ENCODE measurements at regions not wholly inside any gene's neighbourhood (a gene's known extent, or its start where the extent isn't known, plus 50 kb on each side); places are given as distances from the start of the nearest gene placed in this dataset.

- no peak for DNase-seq (ENCODE audit: missing footprints)
- ATAC-seq, result no peak
- intact Hi-C loops (cut with DNase I), result no loop called here
Measured at GRCh38 chr3:152047465-152047864, 174.0 kb downstream of the SUCNR1 start.

GRCh38 chr3:152048831-152049230, 175.4 kb downstream of the SUCNR1 start:
- intact Hi-C loops (cut with DNase I), result no loop called here
- ATAC-seq, result no peak
- DNase-seq (ENCODE audit: missing footprints), result no peak

DNA sequence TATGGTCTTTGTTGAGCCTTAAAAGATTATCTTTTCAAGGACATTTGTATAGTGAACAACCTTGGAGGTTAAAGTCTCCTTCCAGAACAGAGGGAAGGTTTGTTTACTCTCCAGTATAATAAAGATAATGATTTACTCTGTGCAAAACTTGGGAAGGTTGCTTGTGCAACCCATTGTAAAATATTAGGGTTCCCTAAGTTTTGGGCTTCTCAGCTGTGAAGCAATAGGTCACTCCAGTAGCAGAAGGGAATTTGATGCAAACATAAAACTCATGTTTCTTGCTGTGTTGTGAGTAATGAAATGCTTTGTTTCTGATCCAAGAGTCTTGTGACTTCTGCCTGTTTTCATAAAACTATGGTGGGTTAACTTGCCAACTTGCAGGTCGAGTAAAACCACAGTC, 177.5 kb downstream of the SUCNR1 start:
- intact Hi-C loops (cut with DNase I), result no loop called here
- ATAC-seq, result no peak
- DNase-seq (ENCODE audit: missing footprints), result no peak

DNA sequence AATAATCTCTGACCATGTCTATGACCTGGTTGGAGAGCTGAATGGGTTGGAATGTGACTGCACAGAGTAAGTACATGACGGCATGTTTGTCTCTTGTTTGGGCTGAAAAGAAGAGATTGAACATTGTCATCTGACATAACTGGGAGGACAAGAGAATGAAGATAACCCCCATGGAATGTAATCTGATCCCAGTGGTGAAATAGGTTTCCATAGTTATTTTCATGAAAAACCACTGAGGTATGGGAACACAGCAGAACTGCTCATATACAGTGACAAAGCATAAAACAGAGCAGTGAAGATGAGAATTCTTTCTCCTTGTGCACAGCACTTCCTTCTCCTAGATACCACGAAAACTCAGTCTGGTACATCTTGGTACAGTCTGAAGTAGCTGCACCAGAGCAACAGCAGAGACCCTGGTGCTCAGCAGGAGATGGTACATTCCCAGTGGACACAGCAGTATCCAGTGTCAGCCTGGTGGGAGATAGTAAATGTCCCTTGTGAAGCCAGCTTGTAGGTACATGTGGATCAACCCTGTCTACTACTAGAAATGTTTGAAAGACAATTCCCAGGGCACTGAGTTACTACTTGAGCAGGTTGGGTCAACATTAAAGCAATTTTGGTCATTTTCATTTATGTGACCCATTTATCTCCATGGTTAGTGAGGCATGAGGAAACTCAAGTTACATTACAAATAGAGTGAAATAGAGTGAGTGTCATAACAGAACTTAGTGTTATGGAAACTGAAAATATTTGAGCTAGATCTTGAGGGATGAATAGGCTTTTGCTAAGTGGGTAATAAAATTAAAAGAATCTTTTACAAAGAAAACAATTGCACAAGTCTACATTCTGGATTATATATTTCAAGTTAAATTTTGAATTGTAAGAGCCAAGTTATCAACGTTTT, 178.3 kb downstream of the SUCNR1 start:
- DNase-seq (ENCODE audit: missing footprints), result no peak
- intact Hi-C loops (cut with DNase I), result no loop called here
- ATAC-seq, result no peak

DNA sequence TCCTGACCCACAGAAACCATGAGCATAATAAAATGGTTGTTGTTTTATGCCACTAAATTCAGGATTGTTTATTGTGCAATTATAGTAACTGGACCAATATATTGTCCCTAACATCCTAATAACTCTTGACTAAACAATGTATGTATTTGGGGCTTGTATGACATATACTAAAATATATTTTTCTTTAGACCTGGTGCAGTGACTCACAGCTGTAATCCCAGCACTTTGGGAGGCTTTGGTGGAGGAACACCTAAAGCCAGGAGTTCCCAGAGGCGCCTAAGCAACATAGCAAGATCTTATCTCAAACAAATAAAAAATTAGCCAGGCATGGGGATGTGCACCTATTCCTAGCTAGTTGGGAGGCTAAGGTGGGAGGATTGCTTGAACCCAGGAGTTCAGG, 180.4 kb downstream of the SUCNR1 start:
- no peak for DNase-seq (ENCODE audit: missing footprints)
- no peak for ATAC-seq
- intact Hi-C loops (cut with DNase I), result no loop called here

- DNase-seq (ENCODE audit: missing footprints) (no peak), ATAC-seq (no peak)
- intact Hi-C loops (cut with DNase I), result no loop called here
Measured at GRCh38 chr3:152054315-152054714, 180.9 kb downstream of the SUCNR1 start.

- no peak for ATAC-seq
- intact Hi-C loops (cut with DNase I), result no loop called here
- DNase-seq (ENCODE audit: missing footprints), result no peak
Measured at GRCh38 chr3:152056073-152056472, 182.6 kb downstream of the SUCNR1 start.

GRCh38 chr3:152056481-152056880, 183.0 kb downstream of the SUCNR1 start:
- DNase-seq (ENCODE audit: missing footprints) (no peak), ATAC-seq (no peak)
- intact Hi-C loops (cut with DNase I), result no loop called here

DNA sequence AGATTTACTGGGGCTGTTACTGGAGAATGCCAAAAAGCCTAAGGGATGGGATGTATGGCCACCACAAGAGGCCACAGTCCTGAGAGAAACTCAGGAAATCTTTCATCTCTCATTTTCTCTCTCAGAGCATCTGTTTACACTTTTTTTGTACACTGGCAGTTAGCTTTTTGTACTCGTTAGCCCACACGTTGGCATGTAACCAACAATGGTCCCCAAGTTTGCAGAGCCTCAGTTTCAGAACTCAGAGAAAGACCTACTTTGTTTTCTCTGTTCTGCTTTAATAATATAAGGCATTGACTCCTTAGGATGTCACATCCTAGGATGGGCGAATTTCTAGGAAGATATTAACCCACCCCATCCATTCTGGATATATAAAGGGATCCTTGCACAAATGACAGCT, 183.5 kb downstream of the SUCNR1 start:
- intact Hi-C loops (cut with DNase I), result no loop called here
- no peak for DNase-seq (ENCODE audit: missing footprints)
- ATAC-seq, result no peak

DNA sequence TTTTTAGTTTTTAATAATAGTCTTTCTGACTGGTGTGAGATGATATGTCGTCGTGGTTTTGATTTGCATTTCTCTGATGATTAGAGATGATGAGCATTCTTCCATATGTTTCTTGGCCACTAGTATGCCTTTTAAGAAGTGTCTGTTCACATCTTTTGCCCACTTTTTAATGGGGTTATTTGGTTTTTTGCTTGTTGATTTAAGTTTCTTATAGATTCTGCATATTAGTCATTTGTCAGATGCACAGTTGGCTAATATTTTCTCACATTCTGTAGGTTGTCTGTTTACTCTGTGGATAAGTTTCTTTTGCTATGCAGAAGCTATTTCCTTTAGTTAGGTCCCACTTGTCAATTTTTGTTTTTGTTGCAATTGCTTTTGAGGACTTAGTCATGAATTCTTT, 185.4 kb downstream of the SUCNR1 start:
- no peak for DNase-seq (ENCODE audit: missing footprints)
- ATAC-seq, result no peak
- intact Hi-C loops (cut with DNase I), result no loop called here

GRCh38 chr3:152060701-152061100, 187.3 kb downstream of the SUCNR1 start:
- ATAC-seq (no peak), DNase-seq (ENCODE audit: missing footprints) (no peak)
- intact Hi-C loops (cut with DNase I), result no loop called here

DNA sequence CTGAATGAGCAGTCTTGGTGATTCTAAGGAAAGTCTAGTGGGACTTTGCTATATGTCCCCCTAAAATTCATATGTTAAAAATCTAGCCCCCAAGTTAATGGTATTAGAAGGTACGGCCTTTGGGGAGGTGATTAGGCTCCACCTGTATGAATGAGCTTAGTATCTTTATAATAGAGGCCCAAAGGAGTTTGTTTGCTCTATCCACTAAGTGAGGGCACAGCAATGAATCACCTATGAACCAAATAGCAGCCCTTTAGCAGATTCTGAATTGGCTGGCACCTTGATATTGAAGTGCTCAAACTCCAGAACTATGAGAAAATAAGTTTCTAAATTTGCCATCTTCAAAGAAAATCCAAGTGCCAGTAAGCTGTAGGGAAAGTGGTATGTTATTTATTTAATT, 187.9 kb downstream of the SUCNR1 start:
- intact Hi-C loops (cut with DNase I), result no loop called here
- DNase-seq (ENCODE audit: missing footprints) (no peak), ATAC-seq (no peak)

DNA sequence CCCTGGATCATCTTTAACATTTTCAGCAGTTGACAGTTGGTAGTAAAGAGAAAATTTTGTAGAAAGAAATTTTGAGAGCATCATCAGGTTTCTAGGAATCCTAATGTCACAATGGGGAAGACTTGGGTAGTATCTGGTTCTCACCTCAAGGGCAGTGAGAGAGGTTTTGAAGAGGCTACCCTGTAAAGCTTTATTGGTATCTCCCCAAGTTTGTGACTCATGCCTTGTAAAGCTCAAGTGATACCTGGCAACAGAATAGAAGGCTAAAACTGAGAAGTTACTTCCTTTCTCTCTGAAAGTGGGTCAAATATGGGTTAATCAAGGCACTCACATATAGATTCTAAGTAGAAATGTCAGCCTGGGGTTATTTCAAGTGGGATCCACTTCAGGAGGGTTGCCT, 196.4 kb downstream of the SUCNR1 start:
- intact Hi-C loops (cut with DNase I), result loop anchor here (5.0 to 10.0 kb wide), 4 partner anchors 115 to 457 kb away; no protein-coding TSS in a partner anchor
- DNase-seq (ENCODE audit: missing footprints), result no peak
- no peak for ATAC-seq

GRCh38 chr3:152071315-152071714, 197.4 kb upstream of the MBNL1 start:
- DNase-seq (ENCODE audit: missing footprints) (no peak), ATAC-seq (no peak)
- intact Hi-C loops (cut with DNase I), result loop anchor here (5.0 to 10.0 kb wide), 4 partner anchors 113 to 456 kb away; no protein-coding TSS in a partner anchor

DNA sequence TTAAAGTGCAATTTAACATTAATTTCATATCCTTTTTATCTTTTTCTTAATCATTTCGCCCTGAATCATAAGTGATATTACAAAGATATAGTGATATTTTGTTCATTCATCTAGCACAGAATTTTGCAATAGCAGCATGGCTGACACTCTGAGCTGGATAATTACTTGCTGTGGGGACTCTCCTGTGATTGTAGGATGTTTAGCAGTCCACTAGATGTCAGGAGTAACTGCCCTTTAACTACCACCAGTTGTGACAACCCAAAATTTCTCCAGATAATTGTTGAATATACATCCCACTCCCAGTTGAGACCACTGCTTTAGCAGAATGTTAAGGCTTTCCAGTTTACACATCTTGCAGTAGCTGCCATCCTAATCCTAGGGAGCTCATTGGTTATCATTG, 196.8 kb upstream of the MBNL1 start:
- ATAC-seq, result no peak
- no peak for DNase-seq (ENCODE audit: missing footprints)
- intact Hi-C loops (cut with DNase I), result loop anchor here (5.0 to 10.0 kb wide), 4 partner anchors 113 to 455 kb away; no protein-coding TSS in a partner anchor

DNA sequence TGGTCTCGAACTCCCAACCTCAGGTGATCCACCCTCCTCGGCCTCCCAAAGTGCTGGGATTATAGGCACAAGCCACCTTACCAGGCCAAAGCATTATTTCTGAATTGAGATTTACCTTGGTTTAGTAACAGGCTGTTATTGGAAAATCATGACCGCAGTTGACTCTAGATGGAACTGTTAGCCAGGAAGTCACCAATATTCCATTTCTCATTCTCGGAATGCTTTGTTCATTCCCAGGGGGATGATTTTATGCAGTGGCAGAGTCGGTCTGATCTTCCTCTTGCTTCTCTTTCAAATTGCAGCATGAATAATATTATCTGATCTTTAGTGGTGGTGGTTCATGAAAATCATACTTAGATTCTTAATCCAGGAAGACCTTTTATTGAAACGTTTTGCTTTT, 195.5 kb upstream of the MBNL1 start:
- DNase-seq (ENCODE audit: missing footprints) (no peak), ATAC-seq (no peak)
- intact Hi-C loops (cut with DNase I), result loop anchor here (5.0 to 10.0 kb wide), 4 partner anchors 112 to 454 kb away; no protein-coding TSS in a partner anchor

GRCh38 chr3:152076148-152076547, 192.6 kb upstream of the MBNL1 start:
- intact Hi-C loops (cut with DNase I), result loop anchor here (10.0 kb wide), 3 partner anchors 109 to 399 kb away; no protein-coding TSS in a partner anchor
- ATAC-seq, result no peak
- DNase-seq (ENCODE audit: missing footprints), result no peak

- DNase-seq (ENCODE audit: missing footprints) (no peak), ATAC-seq (no peak)
- intact Hi-C loops (cut with DNase I), result loop anchor here (10.0 kb wide), 3 partner anchors 105 to 395 kb away; no protein-coding TSS in a partner anchor
Measured at GRCh38 chr3:152079980-152080379, 188.7 kb upstream of the MBNL1 start.

- no peak for ATAC-seq
- no peak for DNase-seq (ENCODE audit: missing footprints)
- intact Hi-C loops (cut with DNase I), result no loop called here
Measured at GRCh38 chr3:152083135-152083534, 185.6 kb upstream of the MBNL1 start.

DNA sequence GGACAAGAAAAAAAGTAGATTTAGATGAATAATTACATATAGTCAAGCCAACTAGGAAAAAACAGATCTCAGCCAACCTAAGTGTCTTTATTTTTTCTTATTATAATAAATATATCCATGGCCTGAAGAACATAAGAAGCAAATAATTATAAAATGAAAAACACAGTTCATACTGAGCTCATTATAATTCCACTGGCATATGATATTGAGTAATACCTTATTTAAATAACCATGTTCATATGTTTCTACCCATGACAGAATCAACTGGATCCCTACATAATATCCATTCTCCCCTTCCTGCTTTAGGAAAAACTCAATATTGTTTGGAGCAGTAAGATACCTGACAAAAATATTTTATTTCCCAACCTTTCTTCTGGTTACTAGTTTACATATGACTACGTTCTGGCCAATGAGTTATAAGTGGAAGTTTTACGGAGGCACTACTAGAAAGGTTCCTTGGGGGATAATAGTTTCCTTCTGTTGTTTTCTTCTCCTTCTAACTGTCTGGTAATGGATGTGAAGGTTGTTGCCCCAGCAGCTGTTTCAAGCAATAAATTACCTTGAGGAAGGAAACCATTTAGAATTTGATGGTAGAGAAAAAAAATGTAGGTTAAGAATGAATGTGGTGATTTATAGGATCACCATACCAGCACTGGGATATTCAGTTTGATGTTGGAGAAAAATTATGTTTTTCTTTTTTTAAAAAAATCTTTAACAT, 184.1 kb upstream of the MBNL1 start:
- ATAC-seq, result no peak
- no peak for DNase-seq (ENCODE audit: missing footprints)
- intact Hi-C loops (cut with DNase I), result no loop called here

All from Right ventricle myocardium inferior (tissue), 1 donor.